Fibroblast of lung (primary cell): ENCODE measurements at regions not wholly inside any gene's neighbourhood (a gene's known extent, or its start where the extent isn't known, plus 50 kb on each side); places are given as distances from the start of the nearest gene placed in this dataset.
"Not testable (repeated sequence)": the region's sequence is repeated elsewhere in the genome, so short reads cannot be mapped to it uniquely, and the experiment has no call there.

ENCODE experiments used
- DNase-seq, 2 donors: peaks; one replicate each; pipeline versions ENCODE4 v3.0.0 to v3.0.0-alpha.2; 2010; ENCODE audit warnings: low read depth in 2 of 2
- H2AFZ ChIP-seq: 2 replicates; pipeline ENCODE4 v1.5.1; 2012; ENCODE audit warnings: low read length, control low read depth, inconsistent platforms
- H3K27ac ChIP-seq: 2 replicates; pipeline ENCODE4 v1.5.1; 2011; ENCODE audit warnings: low read length, control low read depth; ENCODE audit not compliant: insufficient read depth
- H3K27me3 ChIP-seq: 2 replicates; pipeline ENCODE4 v1.5.1; 2011; ENCODE audit warnings: mild to moderate bottlenecking, low read length; ENCODE audit not compliant: control insufficient read depth, insufficient read depth
- H3K36me3 ChIP-seq: 2 replicates; pipeline ENCODE4 v1.5.1; 2011; ENCODE audit warnings: low read length; ENCODE audit not compliant: control insufficient read depth, insufficient read depth
- H3K4me1 ChIP-seq: 2 replicates; pipeline ENCODE4 v1.5.1; 2011; ENCODE audit warnings: low read length; ENCODE audit not compliant: control insufficient read depth, insufficient read depth; ENCODE audit errors: extremely low read depth
- H3K4me2 ChIP-seq: 2 replicates; pipeline ENCODE4 v1.5.1; 2011; ENCODE audit warnings: low read length, control low read depth; ENCODE audit not compliant: insufficient read depth; ENCODE audit errors: extremely low read depth
- H3K4me3 ChIP-seq, 4 experiments: fragments of 200-600 bp in 1 of 4; sonication (generic) in 1 of 4; replicated peaks in 1 of 4; 2 replicates each; pipeline ENCODE4 v1.5.1; 2011 to 2016; ENCODE audit warnings: low read length in 4 of 4, low read depth in 3 of 4, mild to moderate bottlenecking in 3 of 4, control low read depth in 2 of 4, inconsistent platforms in 1 of 4, mixed read lengths in 1 of 4; ENCODE audit not compliant: insufficient read depth in 1 of 4; ENCODE audit errors: control extremely low read depth in 1 of 4
- H3K79me2 ChIP-seq: 2 replicates; pipeline ENCODE4 v1.5.1; 2012; ENCODE audit warnings: mild to moderate bottlenecking, low read length, inconsistent platforms; ENCODE audit not compliant: control insufficient read depth, insufficient read depth
- H3K9ac ChIP-seq: 2 replicates; pipeline ENCODE4 v1.5.1; 2011; ENCODE audit warnings: mild to moderate bottlenecking, low read length, control low read depth; ENCODE audit not compliant: insufficient read depth
- H3K9me3 ChIP-seq: 2 replicates; pipeline ENCODE4 v1.5.1; 2012; ENCODE audit warnings: low read depth, low read length; ENCODE audit not compliant: control insufficient read depth, insufficient read depth
- H4K20me1 ChIP-seq: 2 replicates; pipeline ENCODE4 v1.5.1; 2011; ENCODE audit warnings: low read length; ENCODE audit not compliant: control insufficient read depth, insufficient read depth; ENCODE audit errors: extremely low read depth
- EZH2 ChIP-seq: IDR thresholded peaks from 2 replicates; pipeline ENCODE4 v1.5.1; 2012; ENCODE audit warnings: low read length, control low read depth, mild to moderate bottlenecking; ENCODE audit errors: missing control alignments
- TF ChIP-seq, protein P1 (sequence below), 2 donors: IDR thresholded peaks in 1 of 2; conservative IDR thresholded peaks in 1 of 2; 1 replicate in 1 of 2; 2 replicates in 1 of 2; pipeline ENCODE4 v1.5.1; 2011 to 2012; ENCODE audit warnings: low read length in 2 of 2, control low read depth in 1 of 2, inconsistent platforms in 1 of 2, low read depth in 1 of 2, mild to moderate bottlenecking in 1 of 2

DNA sequence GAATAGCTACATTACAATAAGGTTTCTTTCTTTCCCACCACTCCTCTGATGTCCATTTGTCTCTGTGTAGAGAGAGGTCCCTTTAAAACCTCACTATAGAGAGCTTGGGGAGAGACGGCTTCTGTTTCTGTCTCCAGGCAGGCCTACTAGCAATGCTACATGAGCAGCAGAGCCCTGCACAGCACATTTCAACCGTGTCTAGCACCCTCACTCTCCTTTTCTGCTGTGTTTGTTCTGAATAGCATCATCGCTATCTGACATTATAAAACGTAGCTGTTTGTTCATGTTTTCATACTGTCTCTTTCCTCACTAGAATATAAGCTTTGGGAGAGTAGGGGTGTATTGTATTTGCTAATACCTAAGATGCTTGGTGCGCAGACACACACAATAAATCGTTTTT lies 487.8 kb upstream of the DPP6 start:
- Histone ChIP-seq H3K9me3 (no peaks in the 10 kb centered on the region), H4K20me1 (no peaks in the 10 kb centered on the region), H3K4me2 (no peak overlapping the region), H3K79me2 (no peaks in the 10 kb centered on the region), H3K27ac (no peak overlapping the region), H3K4me1 (no peaks in the 10 kb centered on the region), H2AFZ (no peak overlapping the region), H3K9ac (no peak overlapping the region), H3K4me3 (no peak overlapping the region), H3K27me3 (no peaks in the 10 kb centered on the region), H3K36me3 (no peaks in the 10 kb centered on the region)
- DNase-seq = no peak
- TF ChIP-seq EZH2 = no peak
- TF ChIP-seq, protein P1, sequence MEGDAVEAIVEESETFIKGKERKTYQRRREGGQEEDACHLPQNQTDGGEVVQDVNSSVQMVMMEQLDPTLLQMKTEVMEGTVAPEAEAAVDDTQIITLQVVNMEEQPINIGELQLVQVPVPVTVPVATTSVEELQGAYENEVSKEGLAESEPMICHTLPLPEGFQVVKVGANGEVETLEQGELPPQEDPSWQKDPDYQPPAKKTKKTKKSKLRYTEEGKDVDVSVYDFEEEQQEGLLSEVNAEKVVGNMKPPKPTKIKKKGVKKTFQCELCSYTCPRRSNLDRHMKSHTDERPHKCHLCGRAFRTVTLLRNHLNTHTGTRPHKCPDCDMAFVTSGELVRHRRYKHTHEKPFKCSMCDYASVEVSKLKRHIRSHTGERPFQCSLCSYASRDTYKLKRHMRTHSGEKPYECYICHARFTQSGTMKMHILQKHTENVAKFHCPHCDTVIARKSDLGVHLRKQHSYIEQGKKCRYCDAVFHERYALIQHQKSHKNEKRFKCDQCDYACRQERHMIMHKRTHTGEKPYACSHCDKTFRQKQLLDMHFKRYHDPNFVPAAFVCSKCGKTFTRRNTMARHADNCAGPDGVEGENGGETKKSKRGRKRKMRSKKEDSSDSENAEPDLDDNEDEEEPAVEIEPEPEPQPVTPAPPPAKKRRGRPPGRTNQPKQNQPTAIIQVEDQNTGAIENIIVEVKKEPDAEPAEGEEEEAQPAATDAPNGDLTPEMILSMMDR (conservative IDR thresholded peaks at IDR 0.05 in 1 of 2, IDR thresholded peaks at IDR 0.05 in 1 of 2; ENCODE audit: low read depth in 1 of 2, low read length in 2 of 2) = no peak

GRCh38 chr7:153566324-153566723 lies 485.9 kb upstream of the DPP6 start:
- Histone ChIP-seq H3K27ac (no peak overlapping the region), H3K9ac (no peak overlapping the region), H3K9me3 (no peaks in the 10 kb centered on the region), H3K79me2 (no peaks in the 10 kb centered on the region), H2AFZ (no peak overlapping the region), H3K4me2 (no peak overlapping the region), H3K4me1 (no peaks in the 10 kb centered on the region), H4K20me1 (no peaks in the 10 kb centered on the region), H3K36me3 (no peaks in the 10 kb centered on the region), H3K4me3 (no peak overlapping the region), H3K27me3 (no peaks in the 10 kb centered on the region)
- no peak for DNase-seq
- no peak for TF ChIP-seq EZH2
- TF ChIP-seq, protein P1 (conservative IDR thresholded peaks at IDR 0.05 in 1 of 2, IDR thresholded peaks at IDR 0.05 in 1 of 2; ENCODE audit: low read depth in 1 of 2, low read length in 2 of 2) = no peak

DNA sequence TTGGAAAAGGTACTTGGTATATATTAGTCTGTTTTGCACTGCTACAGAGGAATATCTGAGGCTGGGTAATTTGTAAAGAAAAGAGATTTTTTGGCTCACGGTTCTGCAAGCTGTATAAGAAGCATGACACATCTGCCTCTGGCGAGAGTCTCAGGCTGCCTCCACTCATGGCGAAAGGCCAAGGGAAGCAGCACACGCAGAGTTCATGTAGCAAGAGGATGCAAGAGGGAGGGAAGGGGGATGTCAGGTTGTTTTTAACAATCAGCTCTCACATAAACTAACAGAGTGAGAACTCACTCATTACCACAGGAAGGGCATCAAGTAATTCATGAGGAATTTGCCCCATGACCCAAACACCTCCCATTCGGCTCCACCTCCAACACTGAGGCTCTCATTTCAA lies 484.8 kb upstream of the DPP6 start:
- Histone ChIP-seq H2AFZ (no peak overlapping the region), H3K27ac (no peak overlapping the region), H3K27me3 (no peaks in the 10 kb centered on the region), H4K20me1 (no peaks in the 10 kb centered on the region), H3K36me3 (no peaks in the 10 kb centered on the region), H3K79me2 (no peaks in the 10 kb centered on the region), H3K9ac (no peak overlapping the region), H3K4me2 (no peak overlapping the region), H3K9me3 (no peaks in the 10 kb centered on the region), H3K4me3 (no peak overlapping the region), H3K4me1 (no peaks in the 10 kb centered on the region)
- DNase-seq = no peak
- TF ChIP-seq, protein P1 (conservative IDR thresholded peaks at IDR 0.05 in 1 of 2, IDR thresholded peaks at IDR 0.05 in 1 of 2; ENCODE audit: low read depth in 1 of 2, low read length in 2 of 2) = no peak
- TF ChIP-seq EZH2 = no peak

DNA sequence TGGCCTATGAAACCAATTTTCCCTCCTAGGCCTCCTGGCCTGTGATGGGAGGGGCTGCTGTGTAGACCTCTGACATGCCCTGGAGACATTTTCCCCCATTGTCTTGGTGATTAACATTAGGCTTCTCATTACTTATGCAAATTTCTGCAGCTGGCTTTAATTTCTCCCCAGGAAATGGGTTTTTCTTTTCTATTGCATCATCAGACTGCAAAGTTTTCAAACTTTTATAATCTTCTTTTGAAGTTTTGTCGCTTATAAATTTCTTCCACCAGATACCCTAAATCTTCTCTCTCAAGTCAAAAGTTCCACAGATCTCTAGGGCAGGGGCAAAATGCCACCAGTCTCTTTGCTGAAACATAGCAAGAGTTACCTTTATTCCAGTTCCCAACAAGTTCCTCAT lies 482.7 kb upstream of the DPP6 start:
- not testable (repeated sequence) for H3K9me3 ChIP-seq, H2AFZ ChIP-seq, DNase-seq, H3K27ac ChIP-seq, H3K4me2 ChIP-seq, H3K4me1 ChIP-seq, H4K20me1 ChIP-seq, H3K9ac ChIP-seq, H3K27me3 ChIP-seq, H3K36me3 ChIP-seq, H3K4me3 ChIP-seq, H3K79me2 ChIP-seq
